HCT116 (cell line): ENCODE measurements at regions not wholly inside any gene's neighbourhood (a gene's known extent, or its start where the extent isn't known, plus 50 kb on each side); places are given as distances from the start of the nearest gene placed in this dataset.

Source experiments
- CTCF ChIP-seq, 3 experiments: fragments of 200-600 bp in 1 of 3; sonication (generic) in 1 of 3; IDR thresholded peaks in 2 of 3; conservative IDR thresholded peaks in 1 of 3; 2 replicates each; pipeline ENCODE4 v1.5.1; 2012 to 2017; ENCODE audit warnings: low read depth in 2 of 3, low read length in 2 of 3, antibody characterized with exemption in 1 of 3, borderline replicate concordance in 1 of 3, control low read depth in 1 of 3, mild to moderate bottlenecking in 1 of 3, mixed read lengths in 1 of 3, mixed run types in 1 of 3, moderate library complexity in 1 of 3; ENCODE audit not compliant: insufficient read depth in 1 of 3
- POLR2A ChIP-seq: IDR thresholded peaks from 2 replicates; pipeline ENCODE4 v1.7.0; 2011; ENCODE audit warnings: borderline replicate concordance; ENCODE audit not compliant: insufficient read depth, insufficient read length; ENCODE audit errors: extremely low read depth

DNA sequence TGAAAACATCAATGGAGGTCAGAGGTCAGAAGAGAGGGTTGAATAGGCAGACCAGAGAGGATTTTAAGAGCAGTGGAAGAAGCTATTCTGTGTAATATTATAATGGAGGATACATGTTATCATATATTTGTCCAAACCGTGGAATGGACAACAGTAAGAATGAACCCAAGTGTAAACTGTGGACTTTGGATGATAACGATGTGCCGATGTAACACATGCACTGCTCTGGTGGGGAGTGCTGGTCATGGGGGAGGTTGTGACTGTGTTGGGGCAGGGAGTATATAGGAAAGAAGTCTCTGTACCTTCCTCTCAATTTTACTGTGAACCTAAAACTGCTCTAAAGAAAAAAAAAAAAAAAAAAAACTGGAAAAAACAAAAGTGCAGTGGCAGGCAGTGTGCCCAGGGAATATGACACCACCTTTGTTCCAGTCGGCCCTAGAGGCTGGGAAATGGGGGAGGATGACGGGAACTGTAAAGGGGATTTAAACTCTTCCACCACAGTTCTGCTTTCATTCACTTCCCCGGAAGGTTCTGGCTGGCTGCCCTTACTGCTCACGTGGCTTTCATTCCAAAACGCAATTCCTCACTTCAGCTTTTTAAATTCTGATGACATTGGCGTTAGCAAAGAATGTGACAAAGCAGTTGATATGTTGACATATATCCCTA is 113.7 kb upstream of the ANKRD1 start:
- TF ChIP-seq CTCF (IDR thresholded peaks at IDR 0.05 in 2 of 3, conservative IDR thresholded peaks at IDR 0.05 in 1 of 3; ENCODE audit: borderline replicate concordance in 1 of 3, insufficient read depth in 1 of 3, low read depth in 2 of 3, low read length in 2 of 3) (no peak), POLR2A (no peak)
